GM23248 (cell line): ENCODE measurements at regions not wholly inside any gene's neighbourhood (a gene's known extent, or its start where the extent isn't known, plus 50 kb on each side); places are given as distances from the start of the nearest gene placed in this dataset.

ENCODE experiments used
- DNase-seq: peaks from one replicate; pipeline ENCODE4 v3.0.0-alpha.2; 2015
- H2AFZ ChIP-seq: fragments of 200-600 bp; sonication (generic); 2 replicates; pipeline ENCODE4 v1.6.1; 2016; ENCODE audit warnings: antibody characterized with exemption
- H3F3A ChIP-seq: fragments of 200-600 bp; sonication (generic); 2 replicates; pipeline ENCODE4 v1.6.1; 2016; ENCODE audit warnings: mild to moderate bottlenecking, antibody characterized with exemption, mixed run types; ENCODE audit not compliant: insufficient read depth
- H3K27ac ChIP-seq: fragments of 200-600 bp; sonication (generic); 2 replicates; pipeline ENCODE4 v1.5.1; 2016; ENCODE audit warnings: mild to moderate bottlenecking
- H3K27me3 ChIP-seq: fragments of 200-600 bp; sonication (generic); replicated peaks from 2 replicates; pipeline ENCODE4 v1.6.1; 2016; ENCODE audit warnings: mild to moderate bottlenecking; ENCODE audit not compliant: insufficient read depth
- H3K36me3 ChIP-seq: fragments of 200-600 bp; sonication (generic); 2 replicates; pipeline ENCODE4 v1.6.1; 2016; ENCODE audit warnings: low read depth, mild to moderate bottlenecking
- H3K4me1 ChIP-seq: fragments of 200-600 bp; sonication (generic); 2 replicates; pipeline ENCODE4 v1.6.1; 2016; ENCODE audit warnings: mild to moderate bottlenecking; ENCODE audit not compliant: insufficient read depth
- H3K4me2 ChIP-seq: fragments of 200-600 bp; sonication (generic); one replicate; pipeline ENCODE4 v1.6.1; 2016; ENCODE audit warnings: mild to moderate bottlenecking; ENCODE audit not compliant: unreplicated experiment
- H3K4me3 ChIP-seq: fragments of 200-600 bp; sonication (generic); 2 replicates; pipeline ENCODE4 v1.5.1; 2016; ENCODE audit warnings: mild to moderate bottlenecking
- H3K79me2 ChIP-seq: fragments of 200-600 bp; sonication (generic); 2 replicates; pipeline ENCODE4 v1.6.1; 2016; ENCODE audit warnings: mild to moderate bottlenecking; ENCODE audit not compliant: insufficient read depth
- H3K9ac ChIP-seq: fragments of 200-600 bp; sonication (generic); 2 replicates; pipeline ENCODE4 v1.6.1; 2016; ENCODE audit warnings: mild to moderate bottlenecking
- H3K9me2 ChIP-seq: fragments of 200-600 bp; sonication (generic); 2 replicates; pipeline ENCODE4 v1.6.1; 2016; ENCODE audit warnings: mixed run types, mild to moderate bottlenecking, moderate library complexity; ENCODE audit not compliant: insufficient read depth
- H3K9me3 ChIP-seq: fragments of 200-600 bp; sonication (generic); one replicate; pipeline ENCODE4 v1.6.1; 2017; ENCODE audit warnings: low read depth
- H4K20me1 ChIP-seq: fragments of 200-600 bp; sonication (generic); 2 replicates; pipeline ENCODE4 v1.6.0; 2016; ENCODE audit not compliant: insufficient read depth
- EZH2 ChIP-seq: fragments of 200-600 bp; sonication (generic); IDR thresholded peaks from 2 replicates; pipeline ENCODE4 v1.6.1; 2018; ENCODE audit warnings: antibody characterized with exemption, mild to moderate bottlenecking; ENCODE audit not compliant: insufficient read depth, poor library complexity, severe bottlenecking
- EZH2phosphoT487 ChIP-seq: fragments of 200-600 bp; sonication (generic); IDR thresholded peaks from 2 replicates; pipeline ENCODE4 v1.6.1; 2018; ENCODE audit warnings: antibody characterized with exemption, moderate library complexity, mild to moderate bottlenecking, low read depth; ENCODE audit not compliant: insufficient read depth
- WGBS, 2 experiments: methylation state at CpG; one replicate each; pipeline ENCODE4 v1.1.6; 2015 to 2017; ENCODE audit warnings: low lambda C conversion rate in 2 of 2, low coverage in 1 of 2; ENCODE audit errors: missing lambda C conversion rate in 2 of 2; 5-methylcytosine and 5-hydroxymethylcytosine counted together
- in situ Hi-C: fragments of 300-500 bp; cut with MboI; formaldehyde crosslinking; loops from 2 replicates; pipeline ENCODE4 v1.15.0; 2020

- no peak overlapping the region for H3K4me3 ChIP-seq
- H4K20me1 ChIP-seq, result no peaks in the 10 kb centered on the region
- H3K4me2 ChIP-seq, result no peak overlapping the region
- in situ Hi-C loops, result no loop called here
- no peak overlapping the region for H2AFZ ChIP-seq
- WGBS, 2 experiments, result 53 to 61% methylated on average over 4 of the region's 4 CpGs
- H3K9me3 ChIP-seq, result no peaks in the 10 kb centered on the region
- no peaks in the 10 kb centered on the region for H3K36me3 ChIP-seq
- no peak overlapping the region for H3K27ac ChIP-seq
- H3K79me2 ChIP-seq, result no peaks in the 10 kb centered on the region
- no peaks in the 10 kb centered on the region for H3K9me2 ChIP-seq
- DNase-seq, result no peak
- H3F3A ChIP-seq, result no peaks in the 10 kb centered on the region
- no peak overlapping the region for H3K9ac ChIP-seq
- TF ChIP-seq EZH2 (no peak), EZH2phosphoT487 (no peak)
- H3K27me3 ChIP-seq, result no peaks in the 10 kb centered on the region
- H3K4me1 ChIP-seq, result no peaks in the 10 kb centered on the region
Measured at GRCh38 chr10:121087688-121088087, 236.5 kb downstream of the WDR11 start.

- Histone ChIP-seq H3K36me3 (no peaks in the 10 kb centered on the region), H3K9ac (no peak overlapping the region), H3F3A (no peaks in the 10 kb centered on the region), H2AFZ (no peak overlapping the region), H3K4me2 (no peak overlapping the region), H3K4me3 (no peak overlapping the region), H3K79me2 (no peaks in the 10 kb centered on the region), H3K27ac (no peak overlapping the region), H3K9me3 (no peaks in the 10 kb centered on the region), H3K27me3 (no peaks in the 10 kb centered on the region), H3K9me2 (no peaks in the 10 kb centered on the region), H3K4me1 (no peaks in the 10 kb centered on the region), H4K20me1 (no peaks in the 10 kb centered on the region)
- peak; percentile 6 for DNase-seq
- 45 to 49% methylated on average over 6 of the region's 6 CpGs for WGBS, 2 experiments
- in situ Hi-C loops, result no loop called here
- no peak for TF ChIP-seq EZH2
- no peak for TF ChIP-seq EZH2phosphoT487
Measured at GRCh38 chr10:121088524-121088923, 237.4 kb downstream of the WDR11 start.

GRCh38 chr10:121089434-121089833, 238.3 kb downstream of the WDR11 start:
- in situ Hi-C loops, result no loop called here
- 25 to 29% methylated on average over 3 of the region's 3 CpGs for WGBS, 2 experiments

GRCh38 chr10:121091961-121092719, 241.0 kb downstream of the WDR11 start:
- Histone ChIP-seq H3K27ac (no peak overlapping the region), H3K27me3 (no peaks in the 10 kb centered on the region), H3K36me3 (no peaks in the 10 kb centered on the region), H3K4me1 (no peaks in the 10 kb centered on the region), H3K9ac (no peak overlapping the region), H3K9me3 (no peaks in the 10 kb centered on the region), H4K20me1 (no peaks in the 10 kb centered on the region), H3K4me3 (no peak overlapping the region), H3K4me2 (no peak overlapping the region), H3F3A (no peaks in the 10 kb centered on the region), H3K79me2 (no peaks in the 10 kb centered on the region), H3K9me2 (no peaks in the 10 kb centered on the region), H2AFZ (no peak overlapping the region)
- in situ Hi-C loops, result no loop called here
- TF ChIP-seq EZH2 (no peak), EZH2phosphoT487 (no peak)
- DNase-seq, result no peak
- WGBS, 2 experiments, result 50 to 55% methylated on average over 5 of the region's 5 CpGs

More at GRCh38 chr10:121089434-121089833, 238.3 kb downstream of the WDR11 start:
- TF ChIP-seq EZH2phosphoT487, result no peak
- no peak for TF ChIP-seq EZH2
- Histone ChIP-seq H3K9ac (no peak overlapping the region), H4K20me1 (no peaks in the 10 kb centered on the region), H3K4me2 (no peak overlapping the region), H3F3A (no peaks in the 10 kb centered on the region), H3K4me3 (no peak overlapping the region), H3K36me3 (no peaks in the 10 kb centered on the region), H3K27ac (no peak overlapping the region), H2AFZ (no peak overlapping the region), H3K79me2 (no peaks in the 10 kb centered on the region), H3K27me3 (no peaks in the 10 kb centered on the region), H3K9me2 (no peaks in the 10 kb centered on the region), H3K4me1 (no peaks in the 10 kb centered on the region), H3K9me3 (no peaks in the 10 kb centered on the region)
- DNase-seq, result no peak
